Inflammatory macrophage (primary cell): ENCODE measurements at regions not wholly inside any gene's neighbourhood (a gene's known extent, or its start where the extent isn't known, plus 50 kb on each side); places are given as distances from the start of the nearest gene placed in this dataset.
"Not testable (repeated sequence)": the region's sequence is repeated elsewhere in the genome, so short reads cannot be mapped to it uniquely, and the experiment has no call there.

Source experiments
- DNase-seq, 2 donors: peaks; one replicate each; pipeline ENCODE4 v3.0.0-alpha.2; 2020 to 2022

GRCh38 chr11:129733384-129733783 lies 82.3 kb upstream of the TMEM45B start:
- no peak for DNase-seq

DNA sequence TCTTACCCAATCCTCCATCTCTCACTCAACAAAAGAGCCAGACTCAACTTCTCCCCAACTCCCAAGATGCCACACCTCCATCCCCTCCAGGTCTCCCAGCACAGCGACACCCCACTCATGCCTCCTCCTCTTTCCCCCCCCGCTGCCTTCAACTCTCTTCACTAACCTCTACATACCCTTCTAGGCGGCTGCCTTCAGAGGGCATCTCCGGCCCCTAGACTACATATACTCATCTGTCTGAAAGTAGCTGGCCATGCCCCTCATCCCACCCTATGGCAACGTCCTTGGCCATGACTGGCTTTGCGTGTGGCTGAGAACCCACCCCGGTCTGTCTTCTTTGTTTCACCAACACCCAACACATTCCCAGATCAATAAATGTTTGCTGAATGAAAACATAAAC lies 81.7 kb upstream of the TMEM45B start:
- no peak for DNase-seq

DNA sequence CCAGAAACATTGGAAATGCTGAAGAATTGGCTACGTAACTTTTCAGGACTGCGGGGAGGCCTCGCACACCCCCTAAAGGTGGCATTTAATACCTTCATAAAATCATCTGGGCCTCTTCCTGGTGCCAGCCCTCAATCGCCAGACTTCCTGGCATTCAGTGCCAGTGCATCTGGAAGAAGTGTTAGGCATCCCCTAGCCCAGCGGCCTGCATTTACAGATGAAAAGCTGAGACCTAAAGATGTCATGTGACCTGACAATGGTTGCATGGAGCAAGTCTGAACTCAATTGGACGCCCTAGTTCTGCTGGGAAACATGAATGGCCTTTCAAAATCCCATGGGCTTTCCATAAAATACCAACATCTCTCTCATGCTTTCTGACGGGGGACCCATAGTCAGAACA lies 81.0 kb upstream of the TMEM45B start:
- no peak for DNase-seq

- DNase-seq = no peak
These were observed 77.8 kb upstream of the TMEM45B start for GRCh38 chr11:129737831-129738230.

- DNase-seq = no peak
These were observed 77.4 kb upstream of the TMEM45B start for GRCh38 chr11:129738242-129738641.

DNA sequence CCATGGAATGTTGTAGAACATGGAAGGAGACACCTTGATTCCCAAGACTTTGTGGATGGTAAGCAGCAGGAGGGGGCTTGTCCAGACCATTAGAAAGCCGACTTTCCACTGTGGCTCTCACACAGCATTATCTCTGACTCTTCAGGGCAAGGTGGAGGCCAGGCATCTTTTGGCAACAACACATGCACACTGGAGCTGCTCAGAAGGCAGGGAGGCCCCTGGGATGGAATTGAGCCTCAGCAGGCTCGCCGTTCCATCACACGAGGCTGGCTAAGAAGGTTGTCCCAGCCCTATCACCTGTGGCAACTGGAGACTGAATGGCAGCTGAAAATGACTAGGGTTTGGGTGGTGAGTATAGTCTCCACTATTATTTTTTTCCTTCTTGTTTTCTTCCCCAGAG lies 76.3 kb upstream of the TMEM45B start:
- DNase-seq = no peak

DNA sequence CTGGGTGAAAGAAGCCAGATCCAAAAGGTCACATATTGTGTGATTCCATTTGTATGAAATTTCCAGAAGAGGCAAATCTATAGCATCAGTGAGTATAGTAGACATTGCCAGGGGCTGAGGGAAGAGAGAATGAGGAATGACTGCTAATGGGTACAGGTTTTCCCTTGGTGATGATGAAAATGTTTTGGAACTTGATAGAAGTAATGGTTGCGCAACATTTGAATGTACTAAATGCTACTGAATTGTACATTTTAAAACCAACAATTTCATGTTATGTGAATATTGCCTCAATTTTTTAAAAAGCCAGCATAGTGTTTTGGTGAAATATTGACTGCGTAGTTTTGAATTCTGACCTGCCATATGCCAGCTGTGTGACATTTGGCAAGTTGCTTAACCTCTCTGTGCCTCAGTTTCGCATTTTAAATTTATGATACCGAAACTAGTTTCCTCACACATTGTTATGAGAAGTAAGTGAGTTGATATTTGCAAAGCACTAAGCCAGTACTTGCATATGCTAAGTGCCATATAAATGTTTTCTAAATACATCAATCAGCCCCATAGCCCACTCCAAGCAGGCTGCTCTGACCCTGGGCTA lies 75.4 kb upstream of the TMEM45B start:
- DNase-seq = no peak

DNA sequence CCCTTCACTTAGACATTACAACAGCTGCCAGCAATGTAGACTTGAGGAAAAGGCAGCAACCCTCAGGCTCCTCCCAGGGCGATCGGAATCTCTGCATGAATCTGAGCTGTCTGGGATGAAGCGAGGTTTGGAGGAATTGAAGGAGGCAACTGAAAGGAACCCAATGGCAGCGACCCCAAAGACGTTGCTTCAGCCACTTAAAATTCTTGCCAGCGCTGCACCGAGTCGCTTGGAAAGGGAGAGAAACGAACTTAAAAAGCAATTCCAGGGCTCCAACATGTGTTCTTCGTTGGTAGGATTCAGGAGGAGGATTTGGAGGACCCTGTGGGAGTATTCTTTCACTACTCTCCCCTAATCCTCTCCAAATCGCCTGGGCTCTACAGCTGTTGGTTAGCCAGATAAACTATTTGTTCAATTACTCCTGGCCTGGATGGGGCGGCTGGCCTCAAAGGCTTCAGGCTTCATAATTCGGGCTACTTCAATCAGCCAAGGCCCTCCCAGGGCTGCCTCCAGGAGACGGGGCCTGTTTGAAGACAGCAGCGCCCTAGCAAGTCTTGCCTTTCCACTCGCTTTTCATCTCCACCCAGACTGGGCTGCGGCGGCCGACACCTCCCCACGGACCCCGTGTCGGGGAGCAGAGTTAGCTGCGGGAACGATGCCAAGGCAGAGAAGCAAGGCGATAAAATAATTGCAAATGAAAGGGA lies 72.4 kb upstream of the TMEM45B start:
- DNase-seq = no peak

DNA sequence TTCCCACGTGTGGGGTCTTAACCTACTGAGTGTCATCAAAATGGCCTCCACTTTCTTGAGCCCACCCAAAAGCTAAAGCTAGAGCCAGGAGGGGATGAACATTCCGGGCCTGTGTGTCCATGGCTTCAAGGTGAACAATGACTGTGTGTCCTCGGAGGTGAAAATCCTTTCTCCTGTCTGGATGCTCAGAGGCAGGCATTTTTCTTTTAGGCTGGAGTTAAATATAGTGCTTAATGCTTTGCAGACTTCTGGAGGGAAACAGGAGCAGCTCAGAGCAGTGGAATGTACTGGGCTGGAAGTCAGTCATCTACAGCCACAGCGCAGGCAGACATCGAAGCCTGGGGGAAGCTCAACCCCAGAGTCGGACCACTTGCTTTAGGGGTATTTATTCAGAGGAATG lies 68.6 kb upstream of the TMEM45B start:
- DNase-seq = no peak

- no peak for DNase-seq
These were observed 66.5 kb upstream of the TMEM45B start for GRCh38 chr11:129749141-129749540.

GRCh38 chr11:129750343-129751292 lies 65.0 kb upstream of the TMEM45B start:
- peak; percentile 66 to 75 for DNase-seq

- DNase-seq = no peak
These were observed 64.1 kb upstream of the TMEM45B start for GRCh38 chr11:129751511-129751910.

- not testable (repeated sequence) for DNase-seq
These were observed 52.1 kb upstream of the TMEM45B start for GRCh38 chr11:129763569-129763968.

DNA sequence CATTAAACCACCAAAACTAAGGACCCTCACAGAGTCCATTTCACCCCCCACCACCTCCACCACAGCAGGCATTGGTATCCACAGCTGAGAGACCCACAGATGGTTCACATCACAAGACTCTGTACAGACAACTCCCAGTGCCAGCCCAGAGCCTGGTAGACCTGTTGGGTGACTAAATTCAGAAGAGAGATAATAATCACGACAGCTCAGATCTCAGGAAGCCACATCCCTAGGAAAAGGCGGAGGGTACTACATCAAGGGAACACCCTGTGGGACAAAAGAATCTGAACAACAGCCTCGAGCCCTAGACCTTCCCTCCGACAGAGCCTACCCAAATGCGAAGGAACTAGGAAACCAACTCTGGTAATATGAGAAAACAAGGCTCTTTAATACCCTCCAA lies 51.4 kb upstream of the TMEM45B start:
- DNase-seq = not testable (repeated sequence)
